ENCODE measurements at regions not wholly inside any gene's neighbourhood (a gene's known extent, or its start where the extent isn't known, plus 50 kb on each side); places are given as distances from the start of the nearest gene placed in this dataset.

GRCh38 chr5:12974856-12975255, 969.6 kb downstream of the DNAH5 start (continued):
- TF ChIP-seq ARID4B (CRISPR knock-in tag; IDR thresholded peaks at IDR 0.05; ENCODE audit: borderline replicate concordance) (no peak), ESRRA (CRISPR knock-in tag; IDR thresholded peaks at IDR 0.05; ENCODE audit: borderline replicate concordance) (no peak), ATF1 (CRISPR knock-in tag; IDR thresholded peaks at IDR 0.05) (no peak), GTF2I (CRISPR knock-in tag; conservative IDR thresholded peaks at IDR 0.05) (no peak), ELF4 (CRISPR knock-in tag; IDR thresholded peaks at IDR 0.05; ENCODE audit: low read depth) (no peak), TP53 (CRISPR knock-in tag; IDR thresholded peaks at IDR 0.05) (no peak), ZNF671 (CRISPR knock-in tag; IDR thresholded peaks at IDR 0.05) (no peak), ZNF263 (CRISPR knock-in tag; IDR thresholded peaks at IDR 0.05; ENCODE audit: low read depth) (no peak), CTCF (IDR thresholded peaks at IDR 0.05) (no peak), HMGXB4 (CRISPR knock-in tag; IDR thresholded peaks at IDR 0.05) (no peak), NFATC4 (CRISPR knock-in tag; IDR thresholded peaks at IDR 0.05) (no peak)

GRCh38 chr5:12965804-12966203, 978.7 kb downstream of the DNAH5 start:
- TF ChIP-seq ZNF396 (CRISPR knock-in tag; IDR thresholded peaks at IDR 0.05; ENCODE audit: borderline replicate concordance) (no peak), ZNF263 (CRISPR knock-in tag; IDR thresholded peaks at IDR 0.05; ENCODE audit: low read depth) (no peak), ETV6 (CRISPR knock-in tag; IDR thresholded peaks at IDR 0.05) (no peak), CTCF (IDR thresholded peaks at IDR 0.05) (no peak)
- Mint-ChIP-seq H3K36me3 (no peaks in the 10 kb centered on the region), H3K4me3 (no peak overlapping the region), H3K27me3 (ENCODE audit: low read depth) (no peaks in the 10 kb centered on the region; the same call in 1 of the 2 replicates), H3K27ac (no peak overlapping the region), H3K4me1 (no peaks in the 10 kb centered on the region), H3K9me3 (peaks cover 7% of the 10 kb centered on the region; the same call in 1 of the 2 replicates)
- ChIA-PET POLR2A (no interaction called here), CTCF (no interaction called here)
- DNase-seq (ENCODE audit: low spot score) (no peak), ATAC-seq (no peak)

GRCh38 chr5:12959713-12960112, 984.8 kb downstream of the DNAH5 start:
- no peak overlapping the region for H3K4me3 Mint-ChIP-seq
- no peaks in the 10 kb centered on the region for H3K9me3 Mint-ChIP-seq
- POLR2A ChIA-PET, result no interaction called here
- ATAC-seq (no peak), DNase-seq (ENCODE audit: low spot score) (no peak)
- H3K27ac Mint-ChIP-seq, result no peak overlapping the region
- CTCF ChIA-PET, result no interaction called here
- peaks cover 14% of the 10 kb centered on the region for H3K27me3 Mint-ChIP-seq (ENCODE audit: low read depth)
- H3K4me1 Mint-ChIP-seq, result peaks cover 15% of the 10 kb centered on the region
- no peaks in the 10 kb centered on the region for H3K36me3 Mint-ChIP-seq
- TF ChIP-seq SOX15 (CRISPR knock-in tag; IDR thresholded peaks at IDR 0.05) (no peak), GTF2I (CRISPR knock-in tag; conservative IDR thresholded peaks at IDR 0.05) (no peak), E2F1 (CRISPR knock-in tag; IDR thresholded peaks at IDR 0.05) (no peak), AR (CRISPR knock-in tag; IDR thresholded peaks at IDR 0.05) (no peak), ATF2 (CRISPR knock-in tag; IDR thresholded peaks at IDR 0.05; ENCODE audit: borderline replicate concordance, low read depth) (no peak), ZNF219 (CRISPR knock-in tag; IDR thresholded peaks at IDR 0.05; ENCODE audit: borderline replicate concordance) (no peak)

Measured in WTC11 (cell line).